OCI-LY7 (cell line): ENCODE measurements at regions not wholly inside any gene's neighbourhood (a gene's known extent, or its start where the extent isn't known, plus 50 kb on each side); places are given as distances from the start of the nearest gene placed in this dataset.

Experiments used
- BruUV-seq: library from RNA; stranded (reverse); fragments of 400-500 nt; replicated peaks from 2 replicates; lab custom pipeline; 2021; lab: Mats Ljungman, UMichigan
- CTCF ChIA-PET: fragments of 300-600 bp; sonication (Branson Sonifier 250); formaldehyde crosslinking; loops from one replicate; lab custom pipeline; 2022; ENCODE audit warnings: antibody characterized with exemption; ENCODE audit not compliant: unreplicated experiment; lab: Charles Lee
- POLR2A ChIA-PET: fragments of 300-600 bp; sonication (Branson Sonifier 250); formaldehyde crosslinking; loops from one replicate; lab custom pipeline; 2022; ENCODE audit warnings: antibody characterized with exemption; lab: Charles Lee
- DNase-seq: peaks from one replicate; pipeline ENCODE4 v3.0.0-alpha.2; 2015; ENCODE audit warnings: low spot score
- H2AFZ ChIP-seq: fragments of 200-600 bp; sonication (generic), shearing (Covaris generic); 2 replicates; pipeline ENCODE4 v1.6.1; 2014; ENCODE audit warnings: mild to moderate bottlenecking, antibody characterized with exemption, low read length, moderate library complexity
- H3K27ac ChIP-seq: fragments of 200-600 bp; sonication (generic); 2 replicates; pipeline ENCODE4 v1.5.1; 2014; ENCODE audit warnings: mixed run types, low read depth, mild to moderate bottlenecking, moderate library complexity, low read length, inconsistent platforms; ENCODE audit not compliant: poor library complexity, severe bottlenecking
- H3K36me3 ChIP-seq: fragments of 200-600 bp; sonication (generic); 2 replicates; pipeline ENCODE4 v1.6.1; 2014; ENCODE audit warnings: mild to moderate bottlenecking, antibody characterized with exemption, low read length, moderate library complexity, mixed read lengths; ENCODE audit not compliant: insufficient read depth
- H3K4me1 ChIP-seq: fragments of 200-600 bp; sonication (generic); 2 replicates; pipeline ENCODE4 v1.5.1; 2014; ENCODE audit warnings: mild to moderate bottlenecking, low read length; ENCODE audit not compliant: insufficient read depth, poor library complexity, severe bottlenecking
- H3K4me2 ChIP-seq: fragments of 200-600 bp; sonication (generic); 2 replicates; pipeline ENCODE4 v1.6.1; 2014; ENCODE audit warnings: mild to moderate bottlenecking, low read length
- H3K4me3 ChIP-seq: fragments of 200-600 bp; sonication (generic); 2 replicates; pipeline ENCODE4 v1.5.1; 2014; ENCODE audit warnings: mild to moderate bottlenecking, low read depth, low read length; ENCODE audit not compliant: poor library complexity, severe bottlenecking
- H3K79me2 ChIP-seq: fragments of 200-600 bp; sonication (generic); 2 replicates; pipeline ENCODE4 v1.6.1; 2016; ENCODE audit warnings: low read depth, mild to moderate bottlenecking, low read length, moderate library complexity, mixed read lengths; ENCODE audit not compliant: insufficient read depth
- H3K9me2 ChIP-seq: fragments of 200-600 bp; sonication (generic); 2 replicates; pipeline ENCODE4 v1.6.1; 2016; ENCODE audit warnings: mild to moderate bottlenecking, low read length, mixed read lengths; ENCODE audit not compliant: insufficient read depth
- H3K9me3 ChIP-seq: fragments of 200-600 bp; sonication (generic); 2 replicates; pipeline ENCODE4 v1.6.1; 2014; ENCODE audit warnings: mild to moderate bottlenecking, mixed run types, low read length, mixed read lengths
- H4K20me1 ChIP-seq: fragments of 200-600 bp; sonication (generic); 2 replicates; pipeline ENCODE4 v1.6.1; 2014; ENCODE audit warnings: mild to moderate bottlenecking, antibody characterized with exemption, low read length, moderate library complexity, mixed read lengths; ENCODE audit not compliant: insufficient read depth
- EZH2phosphoT487 ChIP-seq: fragments of 200-600 bp; sonication (generic); IDR thresholded peaks from 2 replicates; pipeline ENCODE4 v1.6.1; 2018; ENCODE audit warnings: low read depth, borderline replicate concordance, mild to moderate bottlenecking, mixed run types, antibody characterized with exemption, low read length, moderate library complexity, mixed read lengths
- intact Hi-C: fragments of 100-400 bp; cut with micrococcal nuclease; formaldehyde crosslinking; loops from one replicate; pipeline ENCODE4 v1.10.0; 2022; ENCODE audit not compliant: unreplicated experiment
- TF ChIP-seq, protein P1 (sequence below): fragments of 200-600 bp; sonication (generic); conservative IDR thresholded peaks from 2 replicates; pipeline ENCODE4 v1.5.1; 2014; ENCODE audit warnings: mild to moderate bottlenecking, antibody characterized with exemption, low read length, moderate library complexity, mixed read lengths

DNA sequence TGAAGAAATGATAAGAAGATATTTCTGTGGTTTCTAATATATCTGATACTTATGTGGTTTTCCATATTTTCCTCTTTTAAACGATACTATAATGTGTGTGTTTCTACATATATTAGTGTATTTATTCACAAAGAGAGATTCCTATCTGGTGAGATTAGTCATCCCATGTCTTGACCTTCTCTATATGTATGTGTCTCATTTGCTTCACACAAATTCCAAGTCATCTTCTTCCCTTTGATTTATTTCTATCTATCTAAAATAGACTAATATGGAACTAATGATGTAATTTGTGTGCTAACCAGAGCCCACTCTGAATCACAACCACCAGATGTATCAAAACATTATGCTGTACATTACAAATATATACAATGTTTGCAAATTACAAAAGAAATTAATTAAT lies 154.7 kb upstream of the KCNMB2 start:
- no peaks in the 10 kb centered on the region for H3K4me1 ChIP-seq
- no peak for TF ChIP-seq EZH2phosphoT487
- TF ChIP-seq, protein P1, sequence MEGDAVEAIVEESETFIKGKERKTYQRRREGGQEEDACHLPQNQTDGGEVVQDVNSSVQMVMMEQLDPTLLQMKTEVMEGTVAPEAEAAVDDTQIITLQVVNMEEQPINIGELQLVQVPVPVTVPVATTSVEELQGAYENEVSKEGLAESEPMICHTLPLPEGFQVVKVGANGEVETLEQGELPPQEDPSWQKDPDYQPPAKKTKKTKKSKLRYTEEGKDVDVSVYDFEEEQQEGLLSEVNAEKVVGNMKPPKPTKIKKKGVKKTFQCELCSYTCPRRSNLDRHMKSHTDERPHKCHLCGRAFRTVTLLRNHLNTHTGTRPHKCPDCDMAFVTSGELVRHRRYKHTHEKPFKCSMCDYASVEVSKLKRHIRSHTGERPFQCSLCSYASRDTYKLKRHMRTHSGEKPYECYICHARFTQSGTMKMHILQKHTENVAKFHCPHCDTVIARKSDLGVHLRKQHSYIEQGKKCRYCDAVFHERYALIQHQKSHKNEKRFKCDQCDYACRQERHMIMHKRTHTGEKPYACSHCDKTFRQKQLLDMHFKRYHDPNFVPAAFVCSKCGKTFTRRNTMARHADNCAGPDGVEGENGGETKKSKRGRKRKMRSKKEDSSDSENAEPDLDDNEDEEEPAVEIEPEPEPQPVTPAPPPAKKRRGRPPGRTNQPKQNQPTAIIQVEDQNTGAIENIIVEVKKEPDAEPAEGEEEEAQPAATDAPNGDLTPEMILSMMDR: no peak
- no peaks in the 10 kb centered on the region for H3K79me2 ChIP-seq
- no peak overlapping the region for H3K4me3 ChIP-seq
- no peaks in the 10 kb centered on the region for H4K20me1 ChIP-seq
- H2AFZ ChIP-seq: no peak overlapping the region
- ChIA-PET POLR2A (interaction anchor here (2.7 kb wide), 1 partner anchor 11 kb away, joined by 7 read pairs; no protein-coding TSS in a partner anchor), CTCF (no interaction called here)
- H3K4me2 ChIP-seq: no peak overlapping the region
- H3K9me2 ChIP-seq: no peaks in the 10 kb centered on the region
- H3K9me3 ChIP-seq: no peaks in the 10 kb centered on the region
- H3K36me3 ChIP-seq: no peaks in the 10 kb centered on the region
- no peak overlapping the region for H3K27ac ChIP-seq
- no peak for DNase-seq
- no TSS peak for BruUV-seq
- intact Hi-C loops: no loop called here

DNA sequence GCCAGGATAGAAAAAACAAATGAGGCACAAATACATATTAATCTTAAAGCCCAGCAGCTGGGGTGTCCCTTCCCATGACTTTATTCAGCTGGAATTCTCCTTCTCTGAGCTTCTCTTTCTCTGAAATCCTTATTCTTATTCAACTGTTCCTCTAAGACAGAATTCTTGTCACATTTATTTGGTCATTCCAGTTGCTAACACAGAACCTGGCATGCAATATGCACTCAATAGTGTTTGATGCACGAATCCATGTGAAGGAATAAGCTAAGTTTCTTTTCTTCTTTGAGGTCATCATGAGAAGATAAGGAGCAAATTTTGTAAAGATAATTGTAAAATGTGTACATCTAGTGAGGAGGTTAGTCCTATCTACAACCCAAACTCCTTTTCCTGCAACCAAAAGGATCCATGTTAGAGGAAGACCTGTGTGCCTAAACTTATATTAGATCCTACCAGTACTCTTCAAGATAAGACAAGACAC lies 154.2 kb upstream of the KCNMB2 start:
- ChIA-PET POLR2A (interaction anchor here (2.7 kb wide), 1 partner anchor 12 kb away, joined by 7 read pairs; no protein-coding TSS in a partner anchor), CTCF (no interaction called here)
- Histone ChIP-seq H3K79me2 (no peaks in the 10 kb centered on the region), H3K4me3 (no peak overlapping the region), H3K9me2 (no peaks in the 10 kb centered on the region), H3K9me3 (no peaks in the 10 kb centered on the region), H3K36me3 (no peaks in the 10 kb centered on the region), H2AFZ (no peak overlapping the region), H3K27ac (no peak overlapping the region), H3K4me2 (no peak overlapping the region), H4K20me1 (no peaks in the 10 kb centered on the region), H3K4me1 (no peaks in the 10 kb centered on the region)
- BruUV-seq: no TSS peak
- intact Hi-C loops: no loop called here
- DNase-seq: no peak
- no peak for TF ChIP-seq EZH2phosphoT487
- TF ChIP-seq, protein P1: no peak

DNA sequence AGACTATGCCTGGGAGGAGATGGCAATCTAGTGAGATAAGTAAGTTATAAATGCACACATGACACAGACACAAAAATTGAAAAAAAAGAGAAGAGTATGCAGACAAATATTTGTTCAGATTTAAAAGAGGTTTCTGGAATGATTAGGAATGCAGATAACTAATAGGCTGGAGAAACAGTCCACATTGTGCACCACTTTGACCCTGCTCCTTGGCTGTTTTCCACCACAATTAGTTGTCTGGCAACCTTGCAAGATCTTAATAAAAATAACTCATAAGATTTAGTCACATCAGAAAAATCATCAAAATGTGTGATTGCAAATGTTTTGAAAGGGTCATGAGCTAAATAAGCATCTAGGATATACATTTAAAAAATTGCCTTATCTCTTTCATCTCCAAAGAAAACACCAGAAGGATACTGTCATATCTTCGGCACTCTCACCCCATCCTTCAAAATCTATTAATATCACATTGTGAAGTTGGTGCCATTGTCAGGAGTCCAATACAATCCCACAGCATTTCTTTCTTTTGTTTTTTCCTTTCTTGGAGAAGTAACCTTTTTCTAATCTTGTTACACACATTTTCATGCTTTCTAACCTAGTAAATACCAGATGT lies 153.7 kb upstream of the KCNMB2 start:
- no peak for DNase-seq
- CTCF ChIA-PET: no interaction called here
- POLR2A ChIA-PET: no interaction called here
- no TSS peak for BruUV-seq
- no peaks in the 10 kb centered on the region for H3K9me3 ChIP-seq
- no peak overlapping the region for H3K27ac ChIP-seq
- TF ChIP-seq EZH2phosphoT487: no peak
- TF ChIP-seq, protein P1: no peak
- no peak overlapping the region for H3K4me2 ChIP-seq
- no peak overlapping the region for H3K4me3 ChIP-seq
- no peaks in the 10 kb centered on the region for H4K20me1 ChIP-seq
- no peaks in the 10 kb centered on the region for H3K9me2 ChIP-seq
- intact Hi-C loops: no loop called here
- H2AFZ ChIP-seq: no peak overlapping the region
- no peaks in the 10 kb centered on the region for H3K36me3 ChIP-seq
- H3K4me1 ChIP-seq: no peaks in the 10 kb centered on the region
- no peaks in the 10 kb centered on the region for H3K79me2 ChIP-seq
